A673 (cell line): ENCODE measurements at regions not wholly inside any gene's neighbourhood (a gene's known extent, or its start where the extent isn't known, plus 50 kb on each side); places are given as distances from the start of the nearest gene placed in this dataset.

Experiments used
- EZH2 ChIP-seq: fragments of 200-600 bp; sonication (generic); IDR thresholded peaks from 2 replicates; pipeline ENCODE4 v1.6.1; 2017; ENCODE audit warnings: borderline replicate concordance, low read depth, mild to moderate bottlenecking, mixed read lengths, antibody characterized with exemption, low read length; ENCODE audit not compliant: poor library complexity, severe bottlenecking
- TF ChIP-seq, protein P1 (sequence below): fragments of 300-800, 200-600 bp; sonication (generic); conservative IDR thresholded peaks from 2 replicates; pipeline ENCODE4 v1.5.1; 2017; ENCODE audit warnings: low read depth, mild to moderate bottlenecking, antibody characterized with exemption, low read length, moderate library complexity, mixed read lengths

DNA sequence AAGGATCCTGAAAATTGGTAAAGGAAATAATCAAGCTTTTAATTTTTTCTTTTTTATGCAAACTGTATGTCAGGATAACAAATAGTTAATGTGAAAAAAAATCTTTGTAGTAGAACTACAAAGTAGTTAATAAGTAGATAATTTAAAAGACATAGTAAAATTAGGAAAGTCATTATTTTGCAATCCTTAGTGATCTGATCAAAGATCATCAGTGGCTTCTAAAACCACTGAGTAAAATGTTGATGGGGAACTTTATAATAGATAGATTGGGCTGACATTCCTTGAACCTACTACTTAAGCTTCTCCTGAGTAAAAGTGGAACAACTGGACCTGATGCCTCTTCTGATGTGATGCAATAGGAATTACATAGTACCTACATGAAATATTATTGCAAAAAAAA, 119.0 kb upstream of the TMTC2 start:
- TF ChIP-seq, protein P1, sequence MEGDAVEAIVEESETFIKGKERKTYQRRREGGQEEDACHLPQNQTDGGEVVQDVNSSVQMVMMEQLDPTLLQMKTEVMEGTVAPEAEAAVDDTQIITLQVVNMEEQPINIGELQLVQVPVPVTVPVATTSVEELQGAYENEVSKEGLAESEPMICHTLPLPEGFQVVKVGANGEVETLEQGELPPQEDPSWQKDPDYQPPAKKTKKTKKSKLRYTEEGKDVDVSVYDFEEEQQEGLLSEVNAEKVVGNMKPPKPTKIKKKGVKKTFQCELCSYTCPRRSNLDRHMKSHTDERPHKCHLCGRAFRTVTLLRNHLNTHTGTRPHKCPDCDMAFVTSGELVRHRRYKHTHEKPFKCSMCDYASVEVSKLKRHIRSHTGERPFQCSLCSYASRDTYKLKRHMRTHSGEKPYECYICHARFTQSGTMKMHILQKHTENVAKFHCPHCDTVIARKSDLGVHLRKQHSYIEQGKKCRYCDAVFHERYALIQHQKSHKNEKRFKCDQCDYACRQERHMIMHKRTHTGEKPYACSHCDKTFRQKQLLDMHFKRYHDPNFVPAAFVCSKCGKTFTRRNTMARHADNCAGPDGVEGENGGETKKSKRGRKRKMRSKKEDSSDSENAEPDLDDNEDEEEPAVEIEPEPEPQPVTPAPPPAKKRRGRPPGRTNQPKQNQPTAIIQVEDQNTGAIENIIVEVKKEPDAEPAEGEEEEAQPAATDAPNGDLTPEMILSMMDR: no peak
- TF ChIP-seq EZH2: no peak
